Nephron progenitor cell (in vitro differentiated cells): ENCODE measurements at regions not wholly inside any gene's neighbourhood (a gene's known extent, or its start where the extent isn't known, plus 50 kb on each side); places are given as distances from the start of the nearest gene placed in this dataset.

Experiments used
- DNase-seq: peaks from one replicate; pipeline ENCODE4 v3.0.0; 2021
- H3K27ac Mint-ChIP-seq: 2 replicates; pipeline ENCODE4 v1.8.0; 2021; ENCODE audit warnings: mild to moderate bottlenecking, moderate library complexity, mixed read lengths
- H3K27me3 Mint-ChIP-seq: 2 replicates; pipeline ENCODE4 v1.8.0; 2021; ENCODE audit warnings: mild to moderate bottlenecking, low read depth, mixed read lengths; ENCODE audit not compliant: poor library complexity
- H3K36me3 Mint-ChIP-seq: 2 replicates; pipeline ENCODE4 v1.8.0; 2021; ENCODE audit warnings: low read depth, mixed read lengths
- H3K4me1 Mint-ChIP-seq: 2 replicates; pipeline ENCODE4 v1.8.0; 2021; ENCODE audit warnings: mixed read lengths
- H3K4me3 Mint-ChIP-seq: 2 replicates; pipeline ENCODE4 v1.8.0; 2021; ENCODE audit warnings: mild to moderate bottlenecking, moderate library complexity, mixed read lengths
- H3K9me3 Mint-ChIP-seq: 2 replicates; pipeline ENCODE4 v1.8.0; 2021; ENCODE audit warnings: mild to moderate bottlenecking, moderate library complexity, mixed read lengths
- CTCF ChIP-seq: fragments of 200-600 bp; sonication (generic); IDR thresholded peaks from 2 replicates; pipeline ENCODE4 v1.5.0; 2021; ENCODE audit warnings: antibody characterized with exemption

- Mint-ChIP-seq H3K36me3 (peaks cover 9% of the 10 kb centered on the region), H3K27me3 (no peaks in the 10 kb centered on the region), H3K4me3 (no peak overlapping the region)
Measured at GRCh38 chr21:16291296-16291695, 561.5 kb downstream of the USP25 start.

GRCh38 chr21:16294128-16294527, 564.3 kb downstream of the USP25 start:
- H3K4me3 Mint-ChIP-seq: no peak overlapping the region
- peaks cover 12% of the 10 kb centered on the region for H3K9me3 Mint-ChIP-seq
- H3K27me3 Mint-ChIP-seq: no peaks in the 10 kb centered on the region
- H3K27ac Mint-ChIP-seq: no peak overlapping the region
- TF ChIP-seq CTCF: no peak
- no peaks in the 10 kb centered on the region for H3K4me1 Mint-ChIP-seq
- peaks cover 20% of the 10 kb centered on the region for H3K36me3 Mint-ChIP-seq
- no peak for DNase-seq

More at GRCh38 chr21:16291296-16291695, 561.5 kb downstream of the USP25 start:
- no peak for DNase-seq
- Mint-ChIP-seq H3K27ac (no peak overlapping the region), H3K9me3 (peaks cover 3% of the 10 kb centered on the region), H3K4me1 (no peaks in the 10 kb centered on the region)
- TF ChIP-seq CTCF: no peak

- H3K9me3 Mint-ChIP-seq: peaks cover 2% of the 10 kb centered on the region
- no peaks in the 10 kb centered on the region for H3K27me3 Mint-ChIP-seq
- peaks cover 16% of the 10 kb centered on the region for H3K4me1 Mint-ChIP-seq
- no peak overlapping the region for H3K4me3 Mint-ChIP-seq
- no peak for TF ChIP-seq CTCF
- no peak overlapping the region for H3K27ac Mint-ChIP-seq
- peaks cover 5% of the 10 kb centered on the region for H3K36me3 Mint-ChIP-seq
- no peak for DNase-seq
Measured at GRCh38 chr21:16302851-16303282, 573.1 kb downstream of the USP25 start.

GRCh38 chr21:16304174-16305095, 574.7 kb downstream of the USP25 start:
- H3K4me3 Mint-ChIP-seq: no peak overlapping the region
- TF ChIP-seq CTCF: no peak
- peaks cover 27% of the 10 kb centered on the region for H3K4me1 Mint-ChIP-seq
- no peaks in the 10 kb centered on the region for H3K36me3 Mint-ChIP-seq
- H3K27me3 Mint-ChIP-seq: no peaks in the 10 kb centered on the region
- no peaks in the 10 kb centered on the region for H3K9me3 Mint-ChIP-seq
- H3K27ac Mint-ChIP-seq: no peak overlapping the region
- DNase-seq: no peak

- TF ChIP-seq CTCF: no peak
- peak overlapping the region; percentile 35 for H3K4me3 Mint-ChIP-seq
- H3K27ac Mint-ChIP-seq: no peak overlapping the region
- no peaks in the 10 kb centered on the region for H3K27me3 Mint-ChIP-seq
- H3K9me3 Mint-ChIP-seq: no peaks in the 10 kb centered on the region
- peaks cover 38% of the 10 kb centered on the region for H3K4me1 Mint-ChIP-seq
- peak; percentile 5 for DNase-seq
- no peaks in the 10 kb centered on the region for H3K36me3 Mint-ChIP-seq
Measured at GRCh38 chr21:16305686-16306085, 575.9 kb downstream of the USP25 start.

GRCh38 chr21:16307256-16307655, 577.5 kb downstream of the USP25 start:
- no peak for TF ChIP-seq CTCF
- no peaks in the 10 kb centered on the region for H3K36me3 Mint-ChIP-seq
- no peak for DNase-seq
- H3K27ac Mint-ChIP-seq: no peak overlapping the region
- peaks cover 38% of the 10 kb centered on the region for H3K4me1 Mint-ChIP-seq
- H3K27me3 Mint-ChIP-seq: no peaks in the 10 kb centered on the region
- no peak overlapping the region for H3K4me3 Mint-ChIP-seq
- no peaks in the 10 kb centered on the region for H3K9me3 Mint-ChIP-seq
